Loucy (cell line): ENCODE measurements at regions not wholly inside any gene's neighbourhood (a gene's known extent, or its start where the extent isn't known, plus 50 kb on each side); places are given as distances from the start of the nearest gene placed in this dataset.

Experiments used
- H2AFZ ChIP-seq: fragments of 200-600 bp; sonication (generic); 2 replicates; pipeline ENCODE4 v1.6.0; 2016; ENCODE audit warnings: antibody characterized with exemption, mild to moderate bottlenecking, low read length, moderate library complexity
- H3F3A ChIP-seq: fragments of 200-600 bp; 2 replicates; pipeline ENCODE4 v1.6.0; 2016; ENCODE audit warnings: antibody characterized with exemption, low read depth, mild to moderate bottlenecking
- H3K27me3 ChIP-seq: fragments of 200-600 bp; sonication (generic); 2 replicates; pipeline ENCODE4 v1.6.1; 2014; ENCODE audit warnings: low read length, mild to moderate bottlenecking; ENCODE audit not compliant: insufficient read depth, poor library complexity, severe bottlenecking
- H3K36me3 ChIP-seq: fragments of 200-600 bp; sonication (generic); 2 replicates; pipeline ENCODE4 v1.6.1; 2016; ENCODE audit warnings: low read length; ENCODE audit not compliant: insufficient read depth
- H3K4me1 ChIP-seq: fragments of 200-600 bp; sonication (generic); 2 replicates; pipeline ENCODE4 v1.5.1; 2014; ENCODE audit warnings: low read length, mild to moderate bottlenecking; ENCODE audit not compliant: insufficient read depth, poor library complexity, severe bottlenecking
- H3K4me2 ChIP-seq: fragments of 200-600 bp; sonication (generic); 2 replicates; pipeline ENCODE4 v1.6.0; 2014; ENCODE audit warnings: antibody characterized with exemption, low read length, low read depth, mild to moderate bottlenecking; ENCODE audit not compliant: poor library complexity, severe bottlenecking
- H3K4me3 ChIP-seq: fragments of 200-600 bp; sonication (generic); 2 replicates; pipeline ENCODE4 v1.5.1; 2014; ENCODE audit warnings: low read length, mild to moderate bottlenecking, mixed read lengths; ENCODE audit not compliant: poor library complexity, severe bottlenecking
- H3K79me2 ChIP-seq: fragments of 200-600 bp; sonication (generic); 2 replicates; pipeline ENCODE4 v1.6.1; 2014; ENCODE audit warnings: low read length; ENCODE audit not compliant: insufficient read depth
- H3K9ac ChIP-seq: fragments of 200-600 bp; sonication (generic); 2 replicates; pipeline ENCODE4 v1.6.0; 2014; ENCODE audit warnings: mild to moderate bottlenecking, low read depth, low read length, moderate library complexity; ENCODE audit not compliant: poor library complexity, severe bottlenecking
- H3K9me2 ChIP-seq: fragments of 200-600 bp; sonication (generic); replicated peaks from 2 replicates; pipeline ENCODE4 v1.6.1; 2016; ENCODE audit warnings: low read depth, low read length, mixed read lengths
- H3K9me3 ChIP-seq: fragments of 200-600 bp; sonication (generic); 2 replicates; pipeline ENCODE4 v1.6.1; 2014; ENCODE audit warnings: mild to moderate bottlenecking, antibody characterized with exemption, low read length, low read depth; ENCODE audit not compliant: insufficient read depth
- H4K20me1 ChIP-seq: fragments of 200-600 bp; sonication (generic); 2 replicates; pipeline ENCODE4 v1.6.0; 2014; ENCODE audit warnings: antibody characterized with exemption, low read length, mild to moderate bottlenecking; ENCODE audit not compliant: insufficient read depth, poor library complexity, severe bottlenecking
- EZH2phosphoT487 ChIP-seq: fragments of 200-600 bp; IDR thresholded peaks from 2 replicates; pipeline ENCODE4 v1.6.1; 2018; ENCODE audit warnings: antibody characterized with exemption, mild to moderate bottlenecking, moderate library complexity, borderline replicate concordance
- TF ChIP-seq, protein P1 (sequence below): fragments of 200-600 bp; sonication (generic); conservative IDR thresholded peaks from 2 replicates; pipeline ENCODE4 v1.5.1; 2014; ENCODE audit warnings: mild to moderate bottlenecking, antibody characterized with exemption, low read length

DNA sequence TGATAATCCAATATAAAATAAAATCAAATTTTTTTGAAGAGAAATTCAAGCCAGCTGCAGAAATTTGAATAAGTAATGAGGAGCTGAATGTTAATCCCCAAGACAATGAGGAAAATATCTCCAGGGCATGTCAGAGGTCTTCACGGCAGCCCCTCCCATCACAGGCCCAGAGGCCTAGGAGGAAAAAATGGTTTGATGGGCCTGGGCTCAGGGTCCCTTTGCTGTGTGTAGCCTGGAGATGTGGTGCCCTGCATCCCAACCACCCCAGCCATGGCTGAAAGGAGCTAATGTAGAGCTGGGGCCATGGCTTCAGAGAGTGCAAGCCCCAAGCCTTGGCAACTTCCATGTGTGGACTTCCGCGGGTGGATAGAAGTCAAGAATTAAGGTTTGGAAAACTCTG is 618.3 kb downstream of the TAF11L14 start:
- Histone ChIP-seq H3K79me2 (no peaks in the 10 kb centered on the region), H3K27me3 (no peaks in the 10 kb centered on the region), H3K9ac (no peak overlapping the region), H3K4me3 (no peak overlapping the region), H3K36me3 (no peaks in the 10 kb centered on the region), H3K9me3 (no peaks in the 10 kb centered on the region), H2AFZ (no peak overlapping the region), H3K4me2 (no peak overlapping the region), H3K4me1 (no peaks in the 10 kb centered on the region), H3F3A (no peaks in the 10 kb centered on the region), H3K9me2 (no peaks in the 10 kb centered on the region), H4K20me1 (no peaks in the 10 kb centered on the region)
- no peak for TF ChIP-seq EZH2phosphoT487
- TF ChIP-seq, protein P1, sequence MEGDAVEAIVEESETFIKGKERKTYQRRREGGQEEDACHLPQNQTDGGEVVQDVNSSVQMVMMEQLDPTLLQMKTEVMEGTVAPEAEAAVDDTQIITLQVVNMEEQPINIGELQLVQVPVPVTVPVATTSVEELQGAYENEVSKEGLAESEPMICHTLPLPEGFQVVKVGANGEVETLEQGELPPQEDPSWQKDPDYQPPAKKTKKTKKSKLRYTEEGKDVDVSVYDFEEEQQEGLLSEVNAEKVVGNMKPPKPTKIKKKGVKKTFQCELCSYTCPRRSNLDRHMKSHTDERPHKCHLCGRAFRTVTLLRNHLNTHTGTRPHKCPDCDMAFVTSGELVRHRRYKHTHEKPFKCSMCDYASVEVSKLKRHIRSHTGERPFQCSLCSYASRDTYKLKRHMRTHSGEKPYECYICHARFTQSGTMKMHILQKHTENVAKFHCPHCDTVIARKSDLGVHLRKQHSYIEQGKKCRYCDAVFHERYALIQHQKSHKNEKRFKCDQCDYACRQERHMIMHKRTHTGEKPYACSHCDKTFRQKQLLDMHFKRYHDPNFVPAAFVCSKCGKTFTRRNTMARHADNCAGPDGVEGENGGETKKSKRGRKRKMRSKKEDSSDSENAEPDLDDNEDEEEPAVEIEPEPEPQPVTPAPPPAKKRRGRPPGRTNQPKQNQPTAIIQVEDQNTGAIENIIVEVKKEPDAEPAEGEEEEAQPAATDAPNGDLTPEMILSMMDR = no peak

DNA sequence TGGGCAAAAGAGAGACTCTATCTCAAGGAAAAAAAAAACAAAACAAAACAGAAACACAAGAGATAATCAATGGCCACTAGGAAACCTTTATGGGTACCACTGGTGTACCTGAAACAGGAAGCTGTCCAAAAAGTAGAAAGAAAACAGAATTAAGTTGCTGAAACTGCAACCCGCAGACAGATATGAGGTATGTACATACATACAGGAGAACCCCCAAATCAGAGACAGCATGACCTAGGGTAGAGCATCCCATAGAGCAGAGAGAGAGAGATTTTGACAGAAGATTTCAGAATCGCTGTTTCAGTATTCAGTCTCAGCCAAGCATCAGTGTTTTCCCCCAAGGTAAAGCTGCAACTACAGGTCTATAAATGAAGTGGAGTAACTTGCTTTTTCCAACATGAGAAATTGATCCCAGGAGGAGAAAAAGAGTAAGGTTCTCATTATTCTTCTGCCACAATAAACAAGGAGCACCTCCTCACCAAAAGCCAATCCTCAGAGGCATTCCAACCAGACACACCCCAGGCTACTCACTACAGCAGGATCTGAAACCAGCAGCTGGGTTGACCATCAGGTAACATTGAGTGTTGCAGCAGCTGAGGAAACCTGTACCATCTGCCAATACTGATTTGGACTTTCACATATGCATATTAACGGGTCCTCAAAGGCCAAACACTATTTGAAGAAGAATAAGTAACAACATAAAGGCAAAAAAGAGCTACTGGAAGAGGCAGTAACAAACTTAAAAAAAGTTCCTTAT is 630.0 kb downstream of the TAF11L14 start:
- Histone ChIP-seq H3K9me3 (no peaks in the 10 kb centered on the region), H3K4me2 (no peak overlapping the region), H3K36me3 (no peaks in the 10 kb centered on the region), H3K4me1 (no peaks in the 10 kb centered on the region), H2AFZ (no peak overlapping the region), H4K20me1 (no peaks in the 10 kb centered on the region), H3K79me2 (no peaks in the 10 kb centered on the region), H3F3A (no peaks in the 10 kb centered on the region), H3K9me2 (no peaks in the 10 kb centered on the region), H3K27me3 (no peaks in the 10 kb centered on the region), H3K4me3 (no peak overlapping the region), H3K9ac (no peak overlapping the region)
- TF ChIP-seq, protein P1 = no peak
- no peak for TF ChIP-seq EZH2phosphoT487

DNA sequence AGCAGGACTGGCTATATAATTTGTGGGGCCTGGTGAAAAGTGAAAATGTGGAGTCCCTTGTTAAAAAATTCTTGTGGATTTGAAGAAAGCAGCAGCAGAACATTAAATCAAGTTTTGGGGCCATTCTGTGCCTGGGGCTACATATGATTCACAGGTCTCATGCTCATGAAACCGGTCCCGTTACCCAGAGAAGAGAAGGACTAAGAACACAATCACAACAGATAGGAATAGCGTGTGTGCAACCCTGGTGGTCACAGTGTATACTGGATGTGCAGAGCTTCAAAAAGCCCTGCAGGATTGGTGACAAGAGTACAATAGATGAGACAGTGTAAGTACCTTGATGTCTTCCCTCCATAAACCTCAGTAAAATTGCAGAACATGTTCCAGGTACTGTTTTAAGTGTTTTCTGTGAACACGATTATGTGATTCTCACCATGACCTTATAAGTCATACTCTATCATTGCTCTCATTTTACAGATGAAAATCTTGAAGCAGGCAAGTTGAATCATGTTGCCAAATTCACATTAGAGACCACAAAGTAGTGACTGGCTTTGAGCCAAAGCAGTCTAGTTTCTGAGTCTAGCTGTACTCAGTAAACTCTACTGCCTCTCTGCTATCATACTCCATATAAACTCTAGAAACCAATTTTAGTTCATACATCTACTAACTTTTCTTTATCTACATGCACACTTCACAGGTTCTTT is 636.5 kb downstream of the TAF11L14 start:
- Histone ChIP-seq H3K4me2 (no peak overlapping the region), H3K4me1 (no peaks in the 10 kb centered on the region), H3K9ac (no peak overlapping the region), H3K79me2 (no peaks in the 10 kb centered on the region), H3K27me3 (no peaks in the 10 kb centered on the region), H3K9me3 (no peaks in the 10 kb centered on the region), H3K4me3 (no peak overlapping the region), H3K36me3 (no peaks in the 10 kb centered on the region), H3F3A (no peaks in the 10 kb centered on the region), H2AFZ (no peak overlapping the region), H4K20me1 (no peaks in the 10 kb centered on the region), H3K9me2 (no peaks in the 10 kb centered on the region)
- TF ChIP-seq, protein P1 = no peak
- TF ChIP-seq EZH2phosphoT487 = no peak
